GM18909 (cell line): ENCODE measurements at regions not wholly inside any gene's neighbourhood (a gene's known extent, or its start where the extent isn't known, plus 50 kb on each side); places are given as distances from the start of the nearest gene placed in this dataset.

Source experiments
- ATAC-seq: cut with Tn5 transposase; IDR thresholded peaks from one replicate; pipeline ENCODE4 v1.9.1; 2021; ENCODE audit warnings: mild to moderate bottlenecking; ENCODE audit not compliant: unreplicated experiment, poor library complexity

DNA sequence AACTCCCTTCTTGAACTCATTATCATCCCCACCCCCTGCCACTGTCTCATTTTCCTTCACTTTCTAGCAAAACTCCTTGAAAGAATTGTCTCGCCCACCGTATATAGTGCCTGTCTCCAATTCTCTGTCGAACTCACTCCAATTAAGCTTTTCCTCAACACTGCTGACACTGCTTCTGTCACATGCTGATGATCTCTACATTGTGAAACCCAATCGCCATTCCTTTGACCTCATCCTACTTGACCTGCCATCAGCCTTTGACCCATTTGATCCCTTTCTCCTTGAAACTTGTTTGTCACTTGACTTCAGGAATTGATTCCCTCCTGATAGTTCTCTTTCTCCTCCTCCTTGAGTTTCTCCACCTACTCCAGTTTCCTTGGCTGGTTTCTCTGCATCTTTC, 54.8 kb downstream of the CCDC71L start:
- ATAC-seq = no peak

DNA sequence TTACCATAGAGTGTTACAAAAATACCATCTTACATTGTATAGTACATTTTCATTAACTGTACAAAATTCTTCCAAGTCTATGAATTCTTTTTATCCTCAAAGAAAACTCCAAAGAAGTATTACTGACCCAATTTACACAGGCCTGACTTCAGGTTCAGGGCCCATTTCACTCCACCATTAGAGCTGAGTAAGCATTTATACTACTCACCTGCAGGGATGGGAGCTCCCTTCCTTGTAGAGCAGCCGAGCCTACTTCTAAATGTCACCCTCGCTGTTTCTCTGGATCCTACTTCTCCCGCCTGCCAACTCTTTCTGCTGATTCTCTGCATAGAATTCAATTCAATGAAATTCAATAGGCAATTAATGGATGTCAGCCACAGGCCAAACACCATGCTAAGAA, 56.0 kb downstream of the CCDC71L start:
- no peak for ATAC-seq

DNA sequence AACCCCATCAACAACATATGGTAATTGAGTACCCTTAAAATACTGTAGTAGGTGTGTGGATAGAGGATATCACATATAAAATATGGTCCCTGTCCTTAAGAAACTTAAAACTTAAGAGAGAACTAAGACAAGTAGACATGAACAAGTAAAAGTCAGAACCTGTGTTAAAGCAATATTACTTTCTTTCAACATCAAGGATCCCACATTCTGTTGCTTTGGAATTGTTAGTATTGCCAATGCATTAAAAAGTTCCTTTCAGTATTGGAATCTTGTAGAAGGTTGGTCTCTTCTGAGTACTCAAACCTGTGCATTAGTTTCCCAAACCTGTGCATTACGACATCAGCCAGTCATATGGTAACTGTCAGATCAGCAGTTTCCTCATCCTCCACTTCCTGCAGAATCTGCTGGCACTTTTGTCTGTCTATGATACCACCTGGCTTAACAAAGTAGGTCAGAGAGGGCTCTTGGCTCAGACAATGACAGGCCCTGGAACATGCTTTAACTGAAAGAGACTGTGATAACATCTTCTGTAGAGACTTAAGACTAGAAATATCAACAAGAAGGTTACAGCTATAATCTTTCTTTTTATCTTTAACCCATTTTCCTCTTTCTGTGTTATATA, 56.5 kb downstream of the CCDC71L start:
- ATAC-seq = no peak

DNA sequence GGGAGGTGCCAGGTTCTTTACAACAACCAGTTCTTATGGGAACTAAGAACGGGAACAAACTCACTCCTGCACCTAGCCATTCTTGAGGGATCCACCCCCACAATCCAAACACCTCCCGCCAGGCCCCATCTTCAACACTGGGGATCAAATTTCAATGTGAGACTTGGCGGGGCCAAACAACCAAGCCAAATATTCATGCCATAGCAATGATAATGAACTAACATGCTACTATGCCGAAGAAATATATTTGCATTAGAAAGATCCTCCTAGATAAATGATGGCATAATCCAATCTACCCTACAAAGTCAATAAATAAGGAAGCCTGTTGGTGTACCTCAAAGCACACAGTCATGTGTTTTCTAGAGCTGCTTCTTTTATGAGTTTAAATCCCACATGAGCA, 57.6 kb downstream of the CCDC71L start:
- ATAC-seq = no peak

DNA sequence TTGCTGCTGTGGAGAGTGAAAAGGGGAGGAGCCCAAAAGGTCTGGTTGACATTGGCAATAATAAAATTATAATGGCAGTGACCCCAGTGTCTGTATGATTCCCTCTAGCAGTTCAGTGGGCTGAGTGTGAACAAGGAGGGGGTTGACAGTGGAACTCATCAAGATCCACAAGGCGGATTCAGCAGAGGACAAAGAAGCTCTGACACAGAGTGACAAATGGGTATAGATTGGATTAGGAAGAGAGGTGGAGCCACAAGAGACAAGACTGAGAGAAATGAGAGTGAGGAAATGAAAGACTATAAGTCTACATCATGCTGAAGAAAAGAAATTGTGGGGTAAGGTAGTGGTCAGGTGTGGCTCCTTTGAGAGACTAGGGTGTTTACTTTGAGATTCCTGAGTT, 58.9 kb downstream of the CCDC71L start:
- ATAC-seq = no peak

DNA sequence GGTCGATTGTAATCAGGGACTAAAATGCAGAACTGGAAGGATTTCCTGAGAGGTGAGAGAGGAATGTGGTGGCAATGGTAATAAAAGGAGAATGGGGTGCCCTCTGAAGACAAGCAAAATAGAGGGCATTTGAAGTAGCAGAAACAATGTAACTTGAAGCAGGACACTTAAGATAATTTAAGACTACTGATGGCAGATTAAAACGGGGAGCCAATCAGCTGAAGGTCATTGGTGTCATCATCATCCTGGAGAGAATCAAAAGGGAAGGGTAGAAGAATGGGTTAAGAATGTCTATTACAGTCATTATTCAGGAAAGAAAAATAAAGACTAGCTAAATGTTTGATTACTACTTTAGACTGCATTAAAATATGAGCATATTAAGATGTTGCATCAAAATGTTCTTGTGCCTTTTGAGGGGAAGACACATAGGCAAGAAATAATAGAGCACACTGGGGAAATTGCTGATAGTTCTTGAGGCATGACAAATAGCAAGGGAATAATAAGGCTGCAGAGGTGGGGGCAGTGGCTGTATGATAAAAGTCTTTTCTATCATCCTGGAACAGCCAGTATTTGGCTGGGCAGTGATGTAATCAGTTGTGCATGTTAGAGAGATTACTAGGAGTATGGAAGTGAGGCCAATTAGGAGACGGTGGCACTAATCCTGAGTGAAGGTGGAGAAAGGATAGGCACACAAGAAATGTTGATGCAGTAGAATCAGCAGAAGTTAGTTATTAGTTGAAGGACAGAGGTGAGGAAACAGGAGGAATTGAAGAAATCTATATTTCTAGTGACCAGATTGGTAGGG, 60.2 kb downstream of the CCDC71L start:
- ATAC-seq = no peak

DNA sequence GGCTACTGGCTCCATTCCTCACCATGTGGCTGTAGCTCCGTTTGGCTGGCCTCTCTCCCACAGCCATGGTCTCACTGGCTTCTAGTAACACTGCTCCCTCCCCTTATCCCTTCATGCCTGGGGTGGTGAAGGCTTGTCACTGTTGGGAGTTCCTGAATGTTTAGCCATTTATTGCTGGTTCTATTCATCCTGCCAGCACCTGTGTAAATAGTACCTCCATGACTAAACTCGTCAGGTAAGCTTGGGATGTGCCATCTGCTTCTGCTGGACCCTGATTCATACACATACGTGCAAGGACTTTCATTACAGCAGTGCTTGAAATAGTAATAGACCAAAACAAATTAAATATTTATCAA, 61.6 kb downstream of the CCDC71L start:
- no peak for ATAC-seq

DNA sequence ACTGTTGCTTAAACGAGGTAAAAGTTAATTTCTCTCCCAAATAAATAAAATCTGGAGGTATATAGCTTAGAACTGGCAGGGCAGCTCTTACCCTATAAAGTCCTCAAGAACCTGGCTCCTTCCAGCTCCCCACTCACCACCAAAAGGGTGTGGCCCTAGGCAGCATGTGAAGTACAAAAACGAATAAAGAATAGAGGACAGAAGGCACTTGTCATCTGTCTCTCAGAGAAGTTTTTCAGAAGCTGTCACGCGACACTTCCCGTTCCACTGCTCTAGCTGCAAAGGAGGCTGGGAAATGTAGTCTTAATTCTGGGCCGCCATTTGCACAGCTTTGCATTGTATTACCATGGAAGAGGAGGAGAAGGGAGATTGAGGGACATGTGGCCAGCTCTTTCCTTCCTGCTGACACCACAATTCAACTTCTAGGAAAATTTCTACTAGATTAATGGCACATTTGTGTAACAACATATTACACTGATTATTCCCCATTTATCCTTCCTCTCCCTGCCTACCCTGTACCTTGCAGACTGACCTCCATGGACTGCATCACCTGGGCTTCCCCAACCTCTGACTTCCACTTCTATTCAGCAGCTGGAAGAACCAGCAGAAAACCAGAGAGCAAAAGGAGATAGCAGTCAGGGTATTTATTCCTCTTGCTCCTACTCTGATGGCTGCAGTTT, 62.2 kb downstream of the CCDC71L start:
- peak; percentile 98 for ATAC-seq

DNA sequence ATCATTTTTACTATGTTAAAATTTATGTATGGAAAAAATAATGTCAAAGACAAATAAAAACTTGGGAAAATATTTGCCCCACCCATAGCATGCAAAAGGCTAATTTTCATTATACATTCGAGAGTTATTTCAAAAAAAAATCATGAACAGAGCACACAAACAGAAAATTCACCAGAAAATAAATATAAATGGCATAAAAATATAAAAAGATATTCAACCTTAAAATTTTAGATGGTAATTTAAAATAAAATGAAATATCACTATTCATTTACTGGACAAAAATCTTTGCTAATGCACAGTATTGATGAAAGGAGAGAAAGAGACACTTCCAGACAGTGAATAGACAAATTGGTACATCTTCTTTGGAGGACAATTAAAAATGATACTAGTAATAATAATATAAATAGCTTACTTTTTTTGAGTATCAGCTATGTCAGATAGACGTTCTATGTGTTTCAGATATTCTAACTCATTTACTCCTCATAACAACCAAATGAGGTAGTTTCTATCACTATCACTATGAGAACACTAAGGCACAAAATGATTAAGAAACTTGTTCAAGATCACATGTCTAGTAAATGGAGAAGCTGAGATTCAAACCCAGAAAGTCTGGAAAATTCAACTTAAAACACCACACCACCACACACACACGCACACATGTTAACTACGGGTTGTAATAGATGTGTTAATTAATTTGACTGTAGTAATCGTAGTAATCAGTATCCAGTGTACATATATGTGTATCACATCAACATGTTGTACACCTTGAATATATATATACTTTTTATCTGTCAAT, 63.0 kb downstream of the CCDC71L start:
- ATAC-seq = no peak

DNA sequence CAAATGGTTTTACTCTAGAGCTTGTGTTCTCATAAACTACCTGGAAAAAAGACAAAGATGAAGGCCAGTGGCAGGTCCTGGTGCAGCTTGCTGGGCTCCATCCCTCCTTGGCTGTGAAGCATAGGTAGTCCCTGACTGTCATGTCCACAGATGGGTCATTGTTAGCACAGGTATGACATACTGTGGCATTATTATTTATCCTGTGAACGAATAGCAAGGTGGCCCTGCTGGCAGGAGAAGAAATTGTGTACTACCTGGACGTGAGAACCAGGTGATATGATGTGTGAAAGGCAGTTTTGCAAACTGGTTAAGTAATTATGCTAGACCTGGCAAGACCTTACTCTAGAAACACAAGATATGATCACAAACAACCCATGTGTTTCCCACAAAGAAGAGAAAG, 63.9 kb downstream of the CCDC71L start:
- ATAC-seq = no peak

DNA sequence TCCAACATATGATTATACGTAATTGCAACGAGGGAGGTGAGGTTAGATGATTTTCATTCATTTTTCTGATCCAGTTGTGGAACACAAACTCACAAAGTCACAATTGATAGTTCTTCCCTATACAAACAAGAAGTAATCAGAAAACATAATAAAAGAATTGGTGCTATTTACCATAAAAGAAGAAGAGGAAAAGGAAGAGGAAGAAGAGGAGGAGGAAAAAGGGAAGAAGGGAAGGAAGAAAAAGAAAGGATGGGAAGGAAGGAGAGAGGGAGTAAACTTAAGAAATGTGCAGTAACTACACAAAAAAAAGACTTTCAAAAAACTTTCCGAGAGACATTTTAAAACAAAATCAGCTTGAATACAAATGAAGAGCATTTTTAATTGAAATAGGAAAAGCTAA, 65.0 kb downstream of the CCDC71L start:
- ATAC-seq = no peak

DNA sequence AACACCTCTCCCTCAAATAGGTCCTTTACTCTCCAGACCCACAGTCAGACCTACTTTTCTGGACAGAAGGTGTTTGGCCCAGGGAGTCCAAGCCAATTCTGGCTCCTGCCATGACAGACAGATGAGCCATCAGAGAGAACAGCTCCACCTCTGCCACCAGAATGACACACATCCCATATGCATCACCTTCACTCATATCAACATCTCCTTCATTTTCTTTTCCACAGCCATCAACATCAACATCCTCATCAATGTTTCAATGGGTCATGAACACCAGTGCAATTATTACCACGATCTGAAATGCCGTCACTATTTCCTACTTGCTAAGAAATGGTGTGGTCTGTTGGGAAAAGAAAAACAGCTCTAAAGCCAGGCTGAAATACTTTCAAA, 67.9 kb downstream of the CCDC71L start:
- no peak for ATAC-seq

DNA sequence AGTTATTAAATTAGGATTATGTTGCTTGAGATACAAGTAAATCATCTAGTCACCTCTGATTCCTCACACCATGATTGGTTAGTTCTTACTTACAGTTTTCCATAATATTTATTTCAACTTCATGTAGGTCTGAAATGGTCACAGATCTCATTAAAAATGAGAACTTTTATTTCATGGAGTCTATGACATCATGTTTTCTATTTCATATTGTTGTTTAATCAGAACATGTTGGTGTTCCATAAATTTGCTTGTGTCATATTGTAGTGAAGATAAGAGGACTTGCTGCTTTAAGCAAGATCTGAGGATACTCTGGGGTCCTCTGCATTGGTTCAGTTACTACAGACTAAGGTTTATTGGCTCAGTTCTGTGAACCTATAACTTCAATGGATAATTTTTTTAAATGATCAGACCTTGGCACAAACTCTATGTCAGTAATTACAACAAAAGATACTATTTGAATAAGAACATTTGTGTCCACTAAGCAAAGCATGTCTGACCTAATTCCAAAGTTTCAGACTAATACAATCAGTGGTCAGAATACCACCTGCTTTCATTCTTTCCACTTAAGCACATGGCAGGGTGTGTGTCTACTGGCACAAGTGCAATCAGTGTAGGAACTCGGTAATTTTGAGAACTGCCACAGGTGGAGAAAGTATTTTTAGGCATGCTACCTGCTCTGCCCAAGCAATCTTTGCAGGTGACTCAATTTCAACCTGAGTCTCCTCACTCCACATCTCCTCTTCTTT, 68.5 kb downstream of the CCDC71L start:
- no peak for ATAC-seq

DNA sequence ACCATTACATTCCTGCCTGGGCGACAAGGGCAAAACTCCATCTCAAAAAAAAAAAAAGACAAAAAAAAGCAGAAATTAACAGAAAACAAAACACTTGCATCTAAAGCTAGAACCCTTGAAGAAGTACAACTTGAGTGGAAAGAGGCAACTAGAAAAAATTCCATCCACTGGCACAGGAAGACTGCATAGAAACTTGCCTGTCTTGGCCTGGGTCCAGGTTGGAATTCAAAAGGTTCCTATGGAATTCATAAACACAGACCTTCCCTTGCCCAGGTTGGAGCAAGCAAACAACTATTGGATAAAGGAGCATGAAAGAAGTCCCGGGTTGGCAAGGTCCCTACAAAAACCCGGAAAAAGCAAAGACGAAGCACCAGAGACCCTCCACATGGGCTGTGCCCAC, 69.8 kb downstream of the CCDC71L start:
- no peak for ATAC-seq

DNA sequence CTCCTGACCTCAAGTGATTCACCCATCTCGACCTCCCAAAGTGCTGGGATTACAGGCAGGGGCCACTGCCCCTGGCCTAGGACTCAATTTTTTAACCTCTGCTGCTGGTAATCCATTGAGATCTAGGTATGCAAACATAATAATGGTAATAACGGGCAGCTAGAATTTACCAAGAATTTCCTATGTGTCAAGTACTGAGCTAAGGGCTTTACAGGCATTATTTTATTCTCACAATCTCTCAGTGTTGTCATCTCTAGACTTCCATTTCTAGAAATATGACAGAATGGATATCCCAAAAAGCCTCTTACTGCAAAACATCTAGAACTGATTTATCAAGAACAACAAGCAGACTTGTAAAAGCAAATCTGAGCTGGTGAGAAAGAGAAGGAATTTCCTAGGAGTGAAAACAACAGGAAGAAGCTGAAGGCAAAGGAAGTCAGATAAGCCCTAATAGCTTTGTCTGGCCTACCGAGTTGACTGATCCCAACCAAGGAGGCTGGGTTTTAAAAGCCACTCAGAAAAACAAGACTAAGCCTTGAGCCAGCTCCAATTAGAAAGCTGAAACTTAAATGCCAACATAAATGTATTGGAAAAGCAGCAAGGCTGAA, 70.6 kb downstream of the CCDC71L start:
- no peak for ATAC-seq

DNA sequence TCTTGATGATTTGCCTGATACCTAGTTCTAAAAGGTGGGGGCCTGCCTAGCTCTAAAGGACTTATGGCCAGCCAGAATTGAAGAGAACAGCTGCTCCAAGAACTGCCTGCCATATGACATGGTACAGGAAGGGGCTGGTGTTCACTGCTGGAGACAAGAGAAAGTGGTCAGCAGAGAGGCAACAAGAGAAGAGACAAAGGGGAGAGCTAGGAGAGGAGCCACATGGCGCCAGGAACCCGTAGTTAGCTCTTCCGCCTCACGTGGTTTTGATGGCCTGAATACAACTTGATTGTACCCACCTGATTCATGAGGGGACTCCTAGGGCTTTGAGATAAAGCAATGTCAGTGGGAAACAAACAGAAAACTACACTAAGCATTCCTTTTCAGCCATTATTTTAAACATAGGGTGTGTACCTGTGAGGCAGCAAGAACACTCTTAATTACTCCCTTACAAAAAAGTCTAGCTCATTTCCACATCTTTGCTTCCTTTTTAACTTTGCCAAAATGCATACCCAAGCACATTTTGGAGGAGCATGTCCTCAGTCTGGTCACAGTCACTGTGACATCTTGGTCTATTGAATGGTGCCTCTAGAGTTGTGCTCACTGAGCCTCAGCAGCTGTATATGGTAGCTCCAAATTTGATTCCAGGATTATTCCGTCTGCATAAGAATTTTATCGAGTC, 71.6 kb downstream of the CCDC71L start:
- no peak for ATAC-seq

DNA sequence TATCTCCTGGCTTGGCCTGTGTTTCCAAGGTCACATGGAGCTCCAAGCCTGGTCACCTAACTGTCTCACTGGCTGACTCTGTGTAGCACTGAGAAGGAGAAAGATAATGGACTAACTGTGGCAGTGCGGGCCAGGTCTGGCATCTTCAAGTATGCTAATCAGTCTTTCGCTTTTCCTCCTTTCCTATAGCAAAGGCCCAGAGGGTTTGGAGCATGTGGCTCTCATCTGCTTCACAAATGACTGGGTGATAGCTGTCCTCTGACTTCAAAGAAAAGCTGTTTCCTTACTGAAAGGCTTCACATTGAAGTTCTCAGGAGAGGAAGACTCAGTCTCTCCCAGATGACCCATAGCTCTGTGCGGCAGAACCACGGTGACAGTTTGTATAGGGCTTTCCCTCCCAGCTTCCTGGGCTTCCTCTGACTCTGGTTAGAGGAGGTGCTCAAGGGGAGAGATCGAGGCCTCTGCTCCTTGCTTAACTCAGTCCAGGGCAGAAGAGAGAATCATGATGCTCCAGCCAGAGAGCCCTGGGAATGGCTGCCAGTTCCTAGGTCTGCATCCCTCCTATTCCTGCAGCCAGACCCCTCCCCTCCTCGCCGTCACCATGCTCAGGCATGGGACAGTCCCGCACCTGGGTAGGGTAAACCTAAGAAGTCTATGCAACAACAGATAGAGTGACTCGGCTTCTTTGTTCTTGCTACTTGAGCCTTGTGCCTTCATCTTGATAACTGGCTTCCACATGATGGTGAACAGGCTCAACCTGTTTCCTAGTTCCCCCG, 72.3 kb downstream of the CCDC71L start:
- no peak for ATAC-seq

DNA sequence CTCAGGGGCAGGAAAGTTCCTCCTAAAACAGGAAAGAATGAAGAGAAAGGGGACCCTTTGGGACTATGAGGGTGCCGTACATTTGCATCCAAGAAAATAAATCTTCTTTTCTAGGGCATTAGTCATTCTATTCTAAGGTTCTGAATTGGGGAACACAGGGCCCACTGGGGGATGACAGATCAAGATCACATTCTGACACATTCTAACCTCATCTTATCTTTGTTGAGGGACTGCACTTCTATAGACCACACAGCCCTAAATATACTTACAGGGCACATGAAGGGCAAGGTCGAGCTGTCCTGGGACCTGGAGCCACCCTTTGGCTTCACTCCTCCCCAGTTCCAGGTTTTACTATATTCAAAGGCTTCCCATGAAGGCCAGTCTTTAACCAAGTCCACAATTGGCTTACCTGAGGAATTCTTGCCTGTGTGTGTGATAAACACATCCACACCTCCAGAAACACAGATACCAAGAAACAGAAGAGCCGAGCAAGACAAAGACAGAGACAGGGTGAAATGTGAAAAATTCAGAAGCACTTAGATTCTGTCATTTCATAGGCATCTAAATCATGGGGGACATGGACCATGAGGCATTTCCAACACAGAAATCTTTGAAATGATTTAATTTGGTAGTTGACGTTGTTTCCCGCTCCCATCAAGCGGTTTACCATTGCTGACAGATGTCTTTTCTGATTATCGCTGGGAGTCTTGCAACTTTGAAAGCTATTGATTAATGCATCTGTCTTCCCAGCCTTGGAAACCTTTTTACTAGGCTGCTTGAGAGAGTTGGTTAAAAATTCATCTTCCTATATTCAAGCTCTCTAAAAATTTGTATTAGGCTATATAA, 75.8 kb downstream of the CCDC71L start:
- no peak for ATAC-seq
